ENCODE measurements at regions not wholly inside any gene's neighbourhood (a gene's known extent, or its start where the extent isn't known, plus 50 kb on each side); places are given as distances from the start of the nearest gene placed in this dataset.

- no peak for DNase-seq
Measured at GRCh38 chr3:1696669-1697275, 401.9 kb upstream of the CNTN4 start.

DNA sequence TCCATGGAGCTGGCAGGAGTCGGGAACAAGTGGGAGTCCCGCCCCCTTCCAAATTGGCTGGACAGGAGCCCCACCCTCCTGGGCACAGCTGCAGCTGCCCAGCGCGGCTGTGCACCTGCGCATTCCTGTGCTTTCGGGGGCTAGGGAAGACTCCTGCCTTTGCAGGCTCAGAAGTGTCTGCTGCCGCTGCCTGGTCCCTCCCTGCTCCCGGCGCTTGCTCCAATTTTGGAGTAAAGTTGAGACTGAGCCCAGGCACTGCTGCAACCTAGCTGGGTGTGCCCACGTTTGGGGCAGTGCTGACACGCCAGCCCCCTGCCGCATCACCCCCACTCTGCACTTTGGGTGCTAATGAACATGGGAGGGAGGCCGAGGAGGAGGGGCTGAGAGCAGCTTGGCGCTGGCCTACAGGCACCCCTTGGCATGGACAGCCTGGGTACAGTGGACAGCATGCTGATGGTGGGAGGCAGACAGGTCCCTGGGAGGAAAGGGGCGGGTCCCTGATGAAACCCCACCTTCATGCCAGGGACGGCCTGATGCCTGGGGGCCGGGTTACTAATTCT is 399.2 kb upstream of the CNTN4 start:
- no peak for DNase-seq

- DNase-seq = no peak
Measured at GRCh38 chr3:1700650-1701049, 398.0 kb upstream of the CNTN4 start.

GRCh38 chr3:1703169-1703568 is 395.5 kb upstream of the CNTN4 start:
- DNase-seq = no peak

DNA sequence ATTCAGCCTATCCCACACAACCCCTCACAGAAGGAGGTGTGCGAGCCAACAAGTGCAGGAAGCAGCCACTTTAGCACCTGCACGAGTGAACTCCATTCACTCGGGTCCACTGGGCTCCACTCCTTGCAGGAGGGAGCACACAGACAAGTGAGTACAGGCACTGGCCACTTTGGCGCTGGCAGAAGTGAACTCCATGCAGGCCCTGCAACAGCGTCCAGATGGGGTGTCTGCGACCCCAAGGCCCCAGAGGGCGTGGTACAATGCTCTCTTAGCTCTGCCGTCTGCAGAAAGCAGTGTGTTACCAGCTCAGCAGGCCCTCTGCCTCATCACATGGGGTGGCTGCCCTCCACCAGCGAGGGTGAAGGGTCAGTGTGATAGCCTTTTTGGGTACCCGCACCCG is 388.0 kb upstream of the CNTN4 start:
- DNase-seq = no peak

DNA sequence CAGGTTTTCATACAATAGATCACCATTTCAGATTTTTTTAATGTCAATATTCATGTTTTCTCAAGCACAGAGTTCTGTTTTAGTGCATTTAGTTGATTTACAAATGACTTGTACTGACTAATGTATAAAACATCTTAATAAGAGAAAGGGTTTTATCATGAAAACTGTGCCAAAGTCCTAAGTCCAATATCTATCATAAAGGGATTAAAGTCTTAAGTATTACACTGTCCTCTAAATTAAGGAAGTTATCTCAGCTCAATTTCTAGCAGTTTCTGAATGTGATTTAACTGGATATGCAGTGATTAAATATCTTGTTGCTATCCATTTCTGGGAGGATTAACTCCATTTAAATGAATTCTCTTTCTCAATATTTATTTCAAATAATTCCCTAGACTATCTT is 381.1 kb upstream of the CNTN4 start:
- no peak for DNase-seq

GRCh38 chr3:1723726-1724125 is 374.9 kb upstream of the CNTN4 start:
- DNase-seq = no peak

GRCh38 chr3:1726741-1727140 is 371.9 kb upstream of the CNTN4 start:
- no peak for DNase-seq

DNA sequence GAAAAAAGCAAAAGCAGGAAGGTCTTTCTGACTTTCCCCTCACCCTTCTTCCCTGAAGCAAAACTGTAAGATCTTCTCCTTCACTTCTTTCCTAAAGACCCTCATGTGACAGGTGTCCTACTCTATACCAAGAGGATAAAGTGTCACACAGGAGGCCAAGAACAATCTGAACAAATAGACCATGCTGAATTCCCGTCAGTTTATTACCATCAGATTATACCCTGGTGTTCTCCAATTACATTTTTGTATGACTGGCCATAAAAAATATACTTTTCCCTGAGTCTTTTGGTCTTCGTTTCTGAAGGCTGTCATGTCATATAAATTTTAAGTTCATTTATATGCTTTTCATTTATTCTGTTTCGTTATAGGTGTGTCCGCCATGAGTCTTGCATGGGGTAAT is 371.4 kb upstream of the CNTN4 start:
- no peak for DNase-seq

DNA sequence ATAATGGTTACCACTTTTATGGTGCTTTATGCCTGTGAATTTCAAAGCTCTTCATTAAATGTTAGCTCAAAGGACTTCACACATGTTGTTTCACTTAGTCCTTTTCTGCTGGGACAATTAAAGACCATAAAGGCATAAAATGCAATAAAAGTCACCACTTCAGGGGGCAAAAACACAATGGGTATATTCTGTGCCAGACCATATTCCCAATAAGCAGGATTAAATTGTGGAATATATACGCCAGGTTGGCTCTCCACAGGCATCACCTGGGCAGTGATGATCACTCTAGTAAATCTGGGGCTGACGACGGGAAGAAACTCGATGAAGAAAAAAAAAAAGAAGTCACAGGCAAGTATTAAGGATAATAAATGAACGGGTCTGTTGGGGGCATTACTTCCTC is 370.2 kb upstream of the CNTN4 start:
- no peak for DNase-seq

DNA sequence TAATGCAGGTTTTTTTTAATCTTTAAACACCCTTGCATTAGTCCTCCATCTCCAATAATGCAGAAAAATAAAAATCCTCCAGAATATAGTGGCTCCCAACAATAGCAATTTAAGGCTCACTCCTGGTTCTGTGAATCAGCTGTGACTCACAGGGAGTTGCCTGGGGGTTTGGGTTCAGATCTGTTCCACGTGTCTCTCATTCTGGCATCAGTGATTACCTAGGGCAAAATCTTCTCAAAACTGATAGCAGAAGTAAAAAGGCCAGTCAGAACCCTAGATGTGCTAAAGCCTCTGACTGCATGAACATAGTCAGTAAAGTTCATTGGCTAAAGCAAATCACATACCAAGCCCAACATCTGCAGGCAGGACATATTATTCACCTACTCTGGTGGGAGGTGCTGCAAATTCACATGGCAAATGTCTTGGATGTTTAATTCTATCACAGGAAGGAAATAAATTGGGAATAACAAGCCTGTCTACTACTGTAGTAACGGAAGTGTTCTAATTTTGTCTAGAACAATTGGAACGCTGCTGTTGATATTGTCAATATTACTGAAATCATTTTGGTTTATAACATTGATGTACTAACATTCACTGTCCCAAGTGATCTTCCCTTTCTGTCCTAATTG is 364.1 kb upstream of the CNTN4 start:
- no peak for DNase-seq

GRCh38 chr3:1752205-1752604 is 346.5 kb upstream of the CNTN4 start:
- DNase-seq = no peak

DNA sequence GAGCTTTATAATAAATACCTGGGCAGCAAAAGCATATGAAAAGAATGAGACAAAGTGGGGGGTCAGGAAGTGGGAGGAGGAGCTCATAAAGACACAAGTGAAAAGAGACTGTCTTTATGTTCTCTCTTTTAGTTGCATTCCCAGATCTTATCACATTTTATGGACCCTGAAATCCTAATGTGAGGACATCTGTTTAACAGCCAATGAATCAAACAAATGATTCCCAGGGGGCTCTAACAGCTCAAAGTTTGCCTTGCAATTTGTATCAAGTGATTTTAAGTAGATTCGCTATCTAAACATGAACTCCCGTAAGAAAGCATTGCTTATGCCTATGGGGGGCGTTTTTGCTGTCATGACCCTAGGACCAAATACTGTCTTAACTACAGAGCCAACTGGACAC is 332.3 kb upstream of the CNTN4 start:
- no peak for DNase-seq

- no peak for DNase-seq
Measured at GRCh38 chr3:1773679-1774078, 325.0 kb upstream of the CNTN4 start.

DNA sequence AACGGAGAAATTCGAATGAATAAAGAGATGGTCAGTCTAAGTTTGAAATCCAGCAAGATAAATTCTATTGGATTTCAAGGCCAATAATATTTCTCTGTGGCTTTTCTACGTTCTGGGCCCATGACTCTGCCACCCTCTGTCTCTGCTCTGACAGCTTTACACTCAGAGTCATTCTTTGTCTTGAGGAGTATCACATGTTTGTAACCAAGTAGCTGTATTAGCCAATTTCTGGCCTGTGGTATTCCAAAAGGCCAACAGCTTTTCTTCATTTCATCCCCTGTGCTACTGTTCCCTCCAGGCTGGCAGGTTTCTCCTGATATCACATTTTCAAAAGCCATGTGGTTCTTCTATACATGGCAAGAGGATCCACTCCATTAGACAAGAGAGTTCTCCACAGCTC is 324.1 kb upstream of the CNTN4 start:
- DNase-seq = no peak

DNA sequence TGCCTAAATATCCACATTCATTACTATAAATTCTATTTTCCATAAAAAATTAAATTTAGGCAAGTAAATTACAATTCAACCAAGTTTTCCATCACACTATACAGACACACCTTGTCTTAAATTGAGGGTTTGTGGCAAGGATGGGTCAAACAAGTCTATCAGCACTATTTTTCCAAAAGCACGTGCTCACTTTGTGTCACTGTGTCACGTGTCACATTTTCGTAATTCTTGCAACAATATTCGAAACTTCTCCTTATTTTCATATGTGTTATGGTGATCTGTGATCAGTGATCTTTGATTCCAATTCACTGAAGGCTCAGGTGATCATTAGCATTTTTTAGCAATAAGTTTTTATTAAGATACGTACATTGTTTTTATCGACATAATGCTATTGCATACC is 323.3 kb upstream of the CNTN4 start:
- no peak for DNase-seq

DNA sequence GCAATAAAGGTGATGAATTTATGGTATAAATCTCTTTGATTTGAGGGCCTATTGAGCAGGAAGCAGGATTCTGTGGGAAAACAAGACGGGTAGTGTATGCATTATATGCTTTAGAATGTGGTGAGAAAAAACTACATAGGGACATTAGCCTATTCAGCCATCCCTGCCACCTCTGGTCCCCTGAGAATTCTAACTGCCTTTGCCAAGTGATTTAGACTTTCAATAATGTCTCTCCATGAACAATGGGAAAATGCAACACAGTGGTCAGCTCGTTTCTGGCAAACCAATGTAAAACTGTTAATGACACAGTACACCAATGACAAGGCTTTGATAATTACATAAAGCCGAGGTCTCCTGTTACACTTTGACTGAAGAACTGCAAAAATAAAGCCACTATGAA is 314.7 kb upstream of the CNTN4 start:
- DNase-seq = no peak

DNA sequence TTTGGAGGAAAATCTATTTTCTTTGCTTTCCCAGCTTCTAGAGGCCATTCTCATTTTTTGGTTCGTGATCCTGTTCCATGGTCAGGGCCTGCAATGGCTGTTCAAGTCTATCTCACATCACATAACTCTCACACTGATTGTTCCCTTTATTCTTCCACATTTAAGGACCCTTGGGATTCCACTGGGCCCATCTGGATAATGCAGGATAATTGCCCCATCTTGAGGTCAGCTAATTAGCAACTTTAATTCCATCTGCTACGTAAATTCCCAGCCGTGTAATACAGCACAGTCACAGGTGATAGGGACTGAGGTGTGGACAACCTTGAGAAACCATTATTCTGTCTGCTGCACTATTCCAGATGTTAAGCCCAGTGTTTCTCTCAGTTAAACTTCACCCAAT is 311.6 kb upstream of the CNTN4 start:
- no peak for DNase-seq

- DNase-seq = no peak
Measured at GRCh38 chr3:1792466-1792865, 306.2 kb upstream of the CNTN4 start.

DNA sequence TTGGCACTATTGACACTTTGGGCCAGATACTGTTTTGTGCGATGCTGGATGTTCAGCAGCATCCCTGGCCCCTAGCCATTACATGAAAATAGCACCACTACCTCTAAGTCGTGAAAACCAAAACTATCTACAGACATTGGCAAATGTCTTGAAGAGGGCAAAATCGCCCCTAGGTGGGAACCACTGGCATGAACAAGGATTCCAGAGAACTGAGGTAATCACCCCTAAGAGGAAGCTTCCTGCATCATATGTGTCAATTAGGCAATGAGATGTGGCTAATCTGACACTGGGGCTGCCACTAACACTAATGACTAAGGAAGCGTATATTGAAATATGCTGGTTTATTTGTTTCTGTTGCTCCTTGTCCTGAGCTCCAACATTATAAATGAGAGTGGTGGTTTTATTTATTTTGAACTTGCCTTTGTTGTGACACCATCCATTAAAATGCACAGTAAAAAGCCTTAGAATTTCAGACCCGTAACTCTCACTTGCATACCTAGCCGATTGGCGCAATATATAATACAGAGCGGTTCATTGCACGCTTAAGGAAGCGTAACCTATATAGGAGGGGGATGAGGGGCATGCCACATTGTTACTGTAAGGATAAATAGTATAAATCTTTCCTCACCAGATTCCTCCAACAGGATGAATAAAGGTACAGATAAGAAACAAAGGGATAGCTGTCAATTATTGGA is 299.8 kb upstream of the CNTN4 start:
- DNase-seq = no peak

DNA sequence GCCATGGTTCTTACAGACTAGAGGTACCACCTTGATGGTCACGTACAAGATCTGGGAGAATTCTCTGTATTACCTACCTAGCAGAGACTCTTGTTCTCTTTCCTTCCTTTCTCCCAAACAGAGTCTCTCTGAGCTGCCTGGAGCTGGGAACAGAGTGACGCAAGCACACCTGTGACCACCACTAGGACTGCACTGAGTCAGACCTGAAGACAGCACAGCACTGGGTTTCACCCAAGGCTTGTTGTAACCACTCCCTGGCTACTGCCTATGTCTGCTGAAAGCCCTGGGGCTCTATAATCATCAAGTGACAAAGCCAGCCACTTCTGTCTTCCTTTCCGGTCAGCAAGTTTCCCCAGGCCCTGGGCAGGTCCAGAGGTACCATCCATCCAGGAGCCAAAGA is 293.3 kb upstream of the CNTN4 start:
- DNase-seq = no peak

- no peak for DNase-seq
Measured at GRCh38 chr3:1808590-1808989, 290.1 kb upstream of the CNTN4 start.

GRCh38 chr3:1823867-1824266 is 274.8 kb upstream of the CNTN4 start:
- DNase-seq = no peak

- DNase-seq = no peak
Measured at GRCh38 chr3:1824359-1824758, 274.3 kb upstream of the CNTN4 start.

Data from skin of body (tissue), 1 donor.